Fibroblast of skin of left quadriceps (primary cell): ENCODE measurements at regions not wholly inside any gene's neighbourhood (a gene's known extent, or its start where the extent isn't known, plus 50 kb on each side); places are given as distances from the start of the nearest gene placed in this dataset.
"Not testable (repeated sequence)": the region's sequence is repeated elsewhere in the genome, so short reads cannot be mapped to it uniquely, and the experiment has no call there.

ENCODE experiments used
- DNase-seq, 2 experiments: peaks; one replicate each; pipeline ENCODE4 v3.0.0-alpha.2; 2013; ENCODE audit warnings: low read depth in 2 of 2

DNA sequence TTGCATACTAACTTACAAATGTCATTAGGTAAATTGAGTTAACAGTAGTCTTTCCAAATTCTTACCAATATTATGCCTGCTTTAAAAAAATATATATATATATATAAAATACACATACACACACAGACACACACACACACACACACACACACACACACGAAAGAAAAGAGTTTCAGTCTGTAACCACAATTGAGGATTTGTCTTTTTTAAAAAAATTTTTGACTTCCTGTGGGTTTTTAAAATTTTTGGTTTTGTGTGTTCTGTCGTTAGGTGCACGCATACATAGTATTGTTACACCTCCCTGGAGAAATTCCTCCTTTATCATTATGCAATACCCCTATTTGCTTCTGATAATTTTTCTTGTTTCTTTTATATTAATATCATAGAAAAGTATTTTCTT is 129.3 kb upstream of the LRRC61 start:
- DNase-seq = not testable (repeated sequence)
